GM21360 (cell line): ENCODE measurements at regions not wholly inside any gene's neighbourhood (a gene's known extent, or its start where the extent isn't known, plus 50 kb on each side); places are given as distances from the start of the nearest gene placed in this dataset.

ENCODE experiments used
- ATAC-seq: cut with Tn5 transposase; IDR thresholded peaks from one replicate; pipeline ENCODE4 v1.9.1; 2021; ENCODE audit warnings: mild to moderate bottlenecking, moderate library complexity; ENCODE audit not compliant: unreplicated experiment

- ATAC-seq, result no peak
These were observed 199.3 kb downstream of the PCDH18 start for GRCh38 chr4:137333031-137333430.

- no peak for ATAC-seq
These were observed 220.0 kb downstream of the PCDH18 start for GRCh38 chr4:137312257-137312656.

GRCh38 chr4:137310593-137311490, 221.5 kb downstream of the PCDH18 start:
- ATAC-seq, result no peak

- no peak for ATAC-seq
These were observed 222.1 kb downstream of the PCDH18 start for GRCh38 chr4:137310166-137310565.

- no peak for ATAC-seq
These were observed 222.9 kb downstream of the PCDH18 start for GRCh38 chr4:137309424-137309823.

GRCh38 chr4:137307806-137308205, 224.5 kb downstream of the PCDH18 start:
- ATAC-seq, result no peak

GRCh38 chr4:137300776-137301175, 231.5 kb downstream of the PCDH18 start:
- no peak for ATAC-seq

- ATAC-seq, result no peak
These were observed 233.0 kb downstream of the PCDH18 start for GRCh38 chr4:137299281-137299680.

- ATAC-seq, result no peak
These were observed 239.0 kb downstream of the PCDH18 start for GRCh38 chr4:137293281-137293680.

- no peak for ATAC-seq
These were observed 248.6 kb downstream of the PCDH18 start for GRCh38 chr4:137283737-137284136.

GRCh38 chr4:137278431-137278830, 253.9 kb downstream of the PCDH18 start:
- ATAC-seq, result no peak

GRCh38 chr4:137274404-137274803, 257.9 kb downstream of the PCDH18 start:
- ATAC-seq, result no peak

GRCh38 chr4:137267024-137267423, 265.3 kb downstream of the PCDH18 start:
- ATAC-seq, result no peak

- ATAC-seq, result no peak
These were observed 265.8 kb downstream of the PCDH18 start for GRCh38 chr4:137266511-137266910.

- no peak for ATAC-seq
These were observed 269.1 kb downstream of the PCDH18 start for GRCh38 chr4:137263206-137263605.

GRCh38 chr4:137253949-137254348, 278.3 kb downstream of the PCDH18 start:
- ATAC-seq, result no peak

- no peak for ATAC-seq
These were observed 283.2 kb downstream of the PCDH18 start for GRCh38 chr4:137249112-137249511.

GRCh38 chr4:137238456-137239162, 293.7 kb downstream of the PCDH18 start:
- no peak for ATAC-seq

- no peak for ATAC-seq
These were observed 305.4 kb downstream of the PCDH18 start for GRCh38 chr4:137226900-137227299.

GRCh38 chr4:137226221-137226620, 306.1 kb downstream of the PCDH18 start:
- no peak for ATAC-seq

GRCh38 chr4:137213372-137214173, 318.7 kb downstream of the PCDH18 start:
- ATAC-seq, result no peak
